ENCODE measurements at regions not wholly inside any gene's neighbourhood (a gene's known extent, or its start where the extent isn't known, plus 50 kb on each side); places are given as distances from the start of the nearest gene placed in this dataset.

- TF ChIP-seq CTCF (conservative IDR thresholded peaks at IDR 0.05; ENCODE audit: low read depth, low read length): peak; percentile 34
- DNase-seq (ENCODE audit: low read depth): no peak
- no peak overlapping the region for H3K4me3 ChIP-seq (ENCODE audit: low read depth, low read length)
Measured at GRCh38 chr15:93515256-93516051, 426.4 kb upstream of the RGMA start.

GRCh38 chr15:93506646-93507045, 417.6 kb upstream of the RGMA start:
- no peak for DNase-seq (ENCODE audit: low read depth)
- TF ChIP-seq CTCF (conservative IDR thresholded peaks at IDR 0.05; ENCODE audit: low read depth, low read length): no peak
- no peak overlapping the region for H3K4me3 ChIP-seq (ENCODE audit: low read depth, low read length)

GRCh38 chr15:93505506-93505905, 416.5 kb upstream of the RGMA start:
- no peak overlapping the region for H3K4me3 ChIP-seq (ENCODE audit: low read depth, low read length)
- no peak for DNase-seq (ENCODE audit: low read depth)
- TF ChIP-seq CTCF (conservative IDR thresholded peaks at IDR 0.05; ENCODE audit: low read depth, low read length): no peak

- DNase-seq (ENCODE audit: low read depth): no peak
- no peak overlapping the region for H3K4me3 ChIP-seq (ENCODE audit: low read depth, low read length)
- TF ChIP-seq CTCF (conservative IDR thresholded peaks at IDR 0.05; ENCODE audit: low read depth, low read length): no peak
Measured at GRCh38 chr15:93501946-93502345, 412.9 kb upstream of the RGMA start.

GRCh38 chr15:93500155-93500554, 411.1 kb upstream of the RGMA start:
- no peak overlapping the region for H3K4me3 ChIP-seq (ENCODE audit: low read depth, low read length)
- no peak for TF ChIP-seq CTCF (conservative IDR thresholded peaks at IDR 0.05; ENCODE audit: low read depth, low read length)
- DNase-seq (ENCODE audit: low read depth): peak; percentile 59

GRCh38 chr15:93497291-93497690, 408.3 kb upstream of the RGMA start:
- no peak for DNase-seq (ENCODE audit: low read depth)
- no peak for TF ChIP-seq CTCF (conservative IDR thresholded peaks at IDR 0.05; ENCODE audit: low read depth, low read length)
- no peak overlapping the region for H3K4me3 ChIP-seq (ENCODE audit: low read depth, low read length)

GRCh38 chr15:93496888-93497287, 407.9 kb upstream of the RGMA start:
- DNase-seq (ENCODE audit: low read depth): no peak
- no peak overlapping the region for H3K4me3 ChIP-seq (ENCODE audit: low read depth, low read length)
- TF ChIP-seq CTCF (conservative IDR thresholded peaks at IDR 0.05; ENCODE audit: low read depth, low read length): no peak

Measured in epithelial cell of proximal tubule (primary cell).